Calu3 (cell line): ENCODE measurements at regions not wholly inside any gene's neighbourhood (a gene's known extent, or its start where the extent isn't known, plus 50 kb on each side); places are given as distances from the start of the nearest gene placed in this dataset.

Experiments
- BruUV-seq: library from RNA; stranded (reverse); fragments of 400-500 nt; replicated peaks from 2 replicates; lab custom pipeline; 2021; lab: Mats Ljungman, UMichigan
- CTCF ChIA-PET: fragments of 300-600 bp; sonication (Branson Sonifier 250); formaldehyde crosslinking; loops from one replicate; lab custom pipeline; 2022; ENCODE audit warnings: antibody characterized with exemption; lab: Charles Lee
- DNase-seq: peaks from one replicate; pipeline ENCODE4 v3.0.0; 2022
- H3K27ac Mint-ChIP-seq: one replicate; pipeline ENCODE4 v1.8.0; 2022; ENCODE audit warnings: mixed read lengths; ENCODE audit not compliant: unreplicated experiment
- H3K27me3 Mint-ChIP-seq: one replicate; pipeline ENCODE4 v1.8.0; 2022; ENCODE audit warnings: mixed read lengths; ENCODE audit not compliant: unreplicated experiment
- H3K36me3 Mint-ChIP-seq: one replicate; pipeline ENCODE4 v1.8.0; 2022; ENCODE audit warnings: mild to moderate bottlenecking, moderate library complexity, mixed read lengths; ENCODE audit not compliant: insufficient read depth, unreplicated experiment
- H3K4me1 Mint-ChIP-seq: one replicate; pipeline ENCODE4 v1.8.0; 2022; ENCODE audit warnings: mild to moderate bottlenecking, low read depth, mixed read lengths; ENCODE audit not compliant: unreplicated experiment
- H3K4me3 Mint-ChIP-seq: one replicate; pipeline ENCODE4 v1.8.0; 2022; ENCODE audit warnings: mild to moderate bottlenecking, low read depth, moderate library complexity, mixed read lengths; ENCODE audit not compliant: unreplicated experiment
- H3K9me3 Mint-ChIP-seq: one replicate; pipeline ENCODE4 v1.8.0; 2022; ENCODE audit warnings: low read depth, mixed read lengths; ENCODE audit not compliant: unreplicated experiment
- CTCF ChIP-seq: fragments of 200-600 bp; IDR thresholded peaks from one replicate; pipeline ENCODE4 v1.8.0; 2022; ENCODE audit warnings: antibody characterized with exemption; ENCODE audit not compliant: unreplicated experiment
- intact Hi-C: fragments of 100-400 bp; cut with micrococcal nuclease; formaldehyde crosslinking; loops from one replicate; pipeline ENCODE4 v1.10.0; 2022; ENCODE audit not compliant: unreplicated experiment

- CTCF ChIA-PET, result no interaction called here
- no peak for TF ChIP-seq CTCF
- Mint-ChIP-seq H3K36me3 (no peaks in the 10 kb centered on the region), H3K9me3 (no peaks in the 10 kb centered on the region), H3K27ac (no peak overlapping the region), H3K4me1 (no peaks in the 10 kb centered on the region), H3K4me3 (no peak overlapping the region), H3K27me3 (peaks cover 56% of the 10 kb centered on the region)
- intact Hi-C loops, result no loop called here
- no TSS peak for BruUV-seq
- DNase-seq, result no peak
These were observed 80.8 kb downstream of the CAMK2N1 start for GRCh38 chr1:20405051-20405754.
